ENCODE measurements at regions not wholly inside any gene's neighbourhood (a gene's known extent, or its start where the extent isn't known, plus 50 kb on each side); places are given as distances from the start of the nearest gene placed in this dataset.

GRCh38 chr3:66889750-66890494 lies 108.2 kb upstream of the KBTBD8 start:
- 92% methylated on average over 8 of the region's 11 CpGs for WGBS (ENCODE audit: insufficient coverage)
- TF ChIP-seq EZH2 (IDR thresholded peaks at IDR 0.05; ENCODE audit: borderline replicate concordance, insufficient read depth, low read depth, low read length, poor library complexity, severe bottlenecking) (no peak), CTCF (IDR thresholded peaks at IDR 0.05) (no peak)
- H3K4me1 Mint-ChIP-seq, result no peaks in the 10 kb centered on the region
- no peak for DNase-seq
- H3K27ac Mint-ChIP-seq, result no peak overlapping the region
- Histone ChIP-seq H3K9ac (ENCODE audit: low read length) (no peak overlapping the region), H3K4me3 (ENCODE audit: control extremely low read depth in 1 of 5, extremely low read depth in 1 of 5, insufficient read depth in 1 of 5, low read depth in 2 of 5, low read length in 4 of 5) (no peak overlapping the region), H3K36me3 (replicated peaks in 1 of 2; ENCODE audit: control extremely low read depth in 1 of 2, control insufficient read depth in 1 of 2, extremely low read depth in 1 of 2, insufficient read depth in 2 of 2, low read length in 1 of 2) (no peaks in the 10 kb centered on the region), H3K79me2 (ENCODE audit: control insufficient read depth, insufficient read depth, low read length) (no peaks in the 10 kb centered on the region), H3K9me3 (ENCODE audit: control extremely low read depth in 1 of 3, control insufficient read depth in 2 of 3, insufficient read depth in 1 of 3, low read length in 2 of 3) (peaks cover 0 to 10% (median 0%) of the 10 kb centered on the region in 3 donors), H3K4me2 (replicated peaks; ENCODE audit: low read depth, low read length, poor library complexity, severe bottlenecking) (no peak overlapping the region), H3K4me1 (ENCODE audit: control insufficient read depth in 2 of 2, insufficient read depth in 2 of 2, low read length in 2 of 2) (no peaks in the 10 kb centered on the region), H4K20me1 (ENCODE audit: control insufficient read depth, insufficient read depth, low read length, poor library complexity, severe bottlenecking) (no peaks in the 10 kb centered on the region), H3K27me3 (replicated peaks in 1 of 4; ENCODE audit: control extremely low read depth in 1 of 4, control insufficient read depth in 3 of 4, insufficient read depth in 4 of 4, low read length in 3 of 4) (no peaks in the 10 kb centered on the region), H3K27ac (ENCODE audit: low read length in 2 of 2) (no peak overlapping the region), H2AFZ (ENCODE audit: insufficient read depth, low read depth, low read length, poor library complexity, severe bottlenecking) (no peak overlapping the region)
- peaks cover 6% of the 10 kb centered on the region for H3K9me3 Mint-ChIP-seq (ENCODE audit: insufficient read depth)
- POLR2A ChIA-PET, result no interaction called here
- peaks cover 13% of the 10 kb centered on the region for H3K27me3 Mint-ChIP-seq
- ATAC-seq (ENCODE audit: low read depth), result no peak
- H3K4me3 Mint-ChIP-seq, result no peak overlapping the region
- intact Hi-C loops (cut with micrococcal nuclease), result no loop called here
- CTCF ChIA-PET, result no interaction called here

GRCh38 chr3:66898155-66898554 lies 100.0 kb upstream of the KBTBD8 start:
- H3K4me2 ChIP-seq (replicated peaks; ENCODE audit: low read depth, low read length, poor library complexity, severe bottlenecking), result no peak overlapping the region
- H3K4me3 ChIP-seq (ENCODE audit: control extremely low read depth in 1 of 5, extremely low read depth in 1 of 5, insufficient read depth in 1 of 5, low read depth in 2 of 5, low read length in 4 of 5), result no peak overlapping the region
- intact Hi-C loops (cut with micrococcal nuclease), result no loop called here
- H3K79me2 ChIP-seq (ENCODE audit: control insufficient read depth, insufficient read depth, low read length), result no peaks in the 10 kb centered on the region
- H4K20me1 ChIP-seq (ENCODE audit: control insufficient read depth, insufficient read depth, low read length, poor library complexity, severe bottlenecking), result no peaks in the 10 kb centered on the region
- no peaks in the 10 kb centered on the region for H3K27me3 ChIP-seq (replicated peaks in 1 of 4; ENCODE audit: control extremely low read depth in 1 of 4, control insufficient read depth in 3 of 4, insufficient read depth in 4 of 4, low read length in 3 of 4)
- Mint-ChIP-seq H3K27ac (no peak overlapping the region), H3K9me3 (ENCODE audit: insufficient read depth) (peaks cover 21% of the 10 kb centered on the region), H3K4me3 (no peak overlapping the region), H3K27me3 (peaks cover 7% of the 10 kb centered on the region), H3K4me1 (no peaks in the 10 kb centered on the region)
- POLR2A ChIA-PET, result no interaction called here
- no peak overlapping the region for H3K27ac ChIP-seq (ENCODE audit: low read length in 2 of 2)
- no peak overlapping the region for H3K9ac ChIP-seq (ENCODE audit: low read length)
- DNase-seq (peak; percentile 2), ATAC-seq (ENCODE audit: low read depth) (no peak)
- WGBS (ENCODE audit: insufficient coverage), result 92% methylated on average over 2 of the region's 6 CpGs
- CTCF ChIA-PET, result interaction anchor here (0.6 kb wide), 1 partner anchor 90 kb away, joined by 3 read pairs; no protein-coding TSS in a partner anchor
- H3K9me3 ChIP-seq (ENCODE audit: control extremely low read depth in 1 of 3, control insufficient read depth in 2 of 3, insufficient read depth in 1 of 3, low read length in 2 of 3), result peaks cover 6 to 19% (median 13%) of the 10 kb centered on the region in 3 donors
- H3K4me1 ChIP-seq (ENCODE audit: control insufficient read depth in 2 of 2, insufficient read depth in 2 of 2, low read length in 2 of 2), result no peaks in the 10 kb centered on the region
- no peaks in the 10 kb centered on the region for H3K36me3 ChIP-seq (replicated peaks in 1 of 2; ENCODE audit: control extremely low read depth in 1 of 2, control insufficient read depth in 1 of 2, extremely low read depth in 1 of 2, insufficient read depth in 2 of 2, low read length in 1 of 2)
- no peak overlapping the region for H2AFZ ChIP-seq (ENCODE audit: insufficient read depth, low read depth, low read length, poor library complexity, severe bottlenecking)
- TF ChIP-seq EZH2 (IDR thresholded peaks at IDR 0.05; ENCODE audit: borderline replicate concordance, insufficient read depth, low read depth, low read length, poor library complexity, severe bottlenecking) (no peak), CTCF (IDR thresholded peaks at IDR 0.05) (no peak)

All from B cell (primary cell).